GM21528 (cell line): ENCODE measurements at regions not wholly inside any gene's neighbourhood (a gene's known extent, or its start where the extent isn't known, plus 50 kb on each side); places are given as distances from the start of the nearest gene placed in this dataset.
"Not testable (repeated sequence)": the region's sequence is repeated elsewhere in the genome, so short reads cannot be mapped to it uniquely, and the experiment has no call there.

ENCODE experiments used
- ATAC-seq: cut with Tn5 transposase; IDR thresholded peaks from one replicate; pipeline ENCODE4 v1.9.1; 2021; ENCODE audit warnings: mild to moderate bottlenecking, moderate library complexity; ENCODE audit not compliant: unreplicated experiment, low FRiP score

GRCh38 chr10:109219935-109220605, 703.2 kb downstream of the XPNPEP1 start:
- ATAC-seq: no peak

GRCh38 chr10:109218207-109218606, 705.1 kb downstream of the XPNPEP1 start:
- no peak for ATAC-seq

GRCh38 chr10:109215291-109216075, 707.8 kb downstream of the XPNPEP1 start:
- no peak for ATAC-seq

- not testable (repeated sequence) for ATAC-seq
Observed at GRCh38 chr10:109214891-109215290, 708.4 kb downstream of the XPNPEP1 start.

GRCh38 chr10:109207361-109207760, 716.0 kb downstream of the XPNPEP1 start:
- no peak for ATAC-seq

GRCh38 chr10:109205929-109206585, 717.3 kb downstream of the XPNPEP1 start:
- ATAC-seq: no peak

- no peak for ATAC-seq
Observed at GRCh38 chr10:109203646-109204353, 719.5 kb downstream of the XPNPEP1 start.

- no peak for ATAC-seq
Observed at GRCh38 chr10:109202111-109202510, 721.2 kb downstream of the XPNPEP1 start.

- ATAC-seq: no peak
Observed at GRCh38 chr10:109200646-109201045, 722.7 kb downstream of the XPNPEP1 start.

- ATAC-seq: no peak
Observed at GRCh38 chr10:109191823-109192222, 731.5 kb downstream of the XPNPEP1 start.

GRCh38 chr10:109191341-109191740, 732.0 kb downstream of the XPNPEP1 start:
- no peak for ATAC-seq

- ATAC-seq: no peak
Observed at GRCh38 chr10:109187677-109188076, 735.6 kb downstream of the XPNPEP1 start.

- ATAC-seq: no peak
Observed at GRCh38 chr10:109183366-109183765, 739.9 kb downstream of the XPNPEP1 start.

GRCh38 chr10:109178591-109178990, 744.7 kb downstream of the XPNPEP1 start:
- no peak for ATAC-seq

GRCh38 chr10:109174526-109174925, 748.8 kb downstream of the XPNPEP1 start:
- ATAC-seq: no peak

GRCh38 chr10:109173937-109174336, 749.4 kb downstream of the XPNPEP1 start:
- no peak for ATAC-seq

- ATAC-seq: no peak
Observed at GRCh38 chr10:109173121-109173520, 750.2 kb downstream of the XPNPEP1 start.

GRCh38 chr10:109166935-109167334, 756.4 kb downstream of the XPNPEP1 start:
- ATAC-seq: no peak

- no peak for ATAC-seq
Observed at GRCh38 chr10:109159351-109159750, 764.0 kb downstream of the XPNPEP1 start.

GRCh38 chr10:109156396-109156795, 766.9 kb downstream of the XPNPEP1 start:
- no peak for ATAC-seq
